ENCODE measurements at regions not wholly inside any gene's neighbourhood (a gene's known extent, or its start where the extent isn't known, plus 50 kb on each side); places are given as distances from the start of the nearest gene placed in this dataset.

- H3K36me3 ChIP-seq (ENCODE audit: control insufficient read depth in 2 of 4, insufficient read depth in 4 of 4, low read length in 3 of 4), result no peaks in the 10 kb centered on the region
- CTCF ChIA-PET (ENCODE audit: partially characterized antibody), result interaction anchor here (1.0 to 3.1 kb wide), 3 partner anchors 9 to 34 kb away, joined by 4 to 9 read pairs (median 9); no protein-coding TSS in a partner anchor
- DNase-seq (ENCODE audit: low read depth in 1 of 2, low spot score in 2 of 2) (no peak), FAIRE-seq (no peak)
- H2BK12ac ChIP-seq (ENCODE audit: low read depth, low read length), result no peak overlapping the region
- no peak overlapping the region for H2BK15ac ChIP-seq (ENCODE audit: low read length)
- H3K23me2 ChIP-seq (ENCODE audit: low read depth, low read length), result no peaks in the 10 kb centered on the region
- H3K9me3 ChIP-seq (ENCODE audit: insufficient read depth in 2 of 2, low read depth in 1 of 2, low read length in 1 of 2), result no peaks in the 10 kb centered on the region
- H3K4me3 ChIP-seq (ENCODE audit: extremely low read depth in 1 of 4, insufficient read depth in 2 of 4, low read depth in 3 of 4, low read length in 4 of 4), result no peak overlapping the region
- H3K79me2 ChIP-seq (ENCODE audit: control insufficient read depth in 1 of 2, insufficient read depth in 2 of 2, low read length in 2 of 2), result no peaks in the 10 kb centered on the region
- H3K56ac ChIP-seq (replicated peaks; ENCODE audit: insufficient read length, low read depth, low read length), result no peak overlapping the region
- H3K27me3 ChIP-seq (replicated peaks in 1 of 4; ENCODE audit: control insufficient read depth in 3 of 4, extremely low read depth in 1 of 4, insufficient read depth in 3 of 4, low read length in 3 of 4), result peaks cover 25 to 60% (median 40%) of the 10 kb centered on the region in 4 experiments
- no peak overlapping the region for H4K5ac ChIP-seq (ENCODE audit: insufficient read length, low read depth, low read length)
- no peaks in the 10 kb centered on the region for H3K4me1 ChIP-seq (replicated peaks in 1 of 4; ENCODE audit: control insufficient read depth in 3 of 4, insufficient read depth in 4 of 4, low read length in 3 of 4)
- H4K91ac ChIP-seq (replicated peaks; ENCODE audit: insufficient read length, low read length), result no peak overlapping the region
- no peak overlapping the region for H3K9ac ChIP-seq (replicated peaks in 1 of 4; ENCODE audit: extremely low read depth in 1 of 4, low read depth in 3 of 4, low read length in 3 of 4)
- no peak overlapping the region for H4K8ac ChIP-seq (ENCODE audit: extremely low read depth, insufficient read depth, low read length)
- no peak overlapping the region for H3K4ac ChIP-seq (replicated peaks; ENCODE audit: insufficient read length, low read depth, low read length)
- H3K23ac ChIP-seq (ENCODE audit: insufficient read length), result no peak overlapping the region
- H3K4me2 ChIP-seq (ENCODE audit: insufficient read depth in 1 of 2, low read depth in 2 of 2, low read length in 2 of 2), result no peak overlapping the region
- no peak overlapping the region for H3K14ac ChIP-seq (ENCODE audit: insufficient read length)
- POLR2A ChIA-PET (ENCODE audit: partially characterized antibody), result no interaction called here
- no peak overlapping the region for H2AFZ ChIP-seq (ENCODE audit: low read length)
- no peak overlapping the region for H3K18ac ChIP-seq (ENCODE audit: extremely low read depth, low read length)
- no peak overlapping the region for H2BK5ac ChIP-seq (ENCODE audit: low read depth, low read length)
- 84% methylated on average over 9 of the region's 9 CpGs; no CpG with 5 or more reads in 1 of the 2 experiments for WGBS, 2 experiments (ENCODE audit: extremely low coverage in 1 of 2, insufficient coverage in 1 of 2, insufficient read length in 1 of 2, insufficient replicate concordance in 2 of 2, low coverage in 1 of 2, low lambda C conversion rate in 2 of 2, missing lambda C conversion rate in 1 of 2)
- no peak overlapping the region for H2BK20ac ChIP-seq (ENCODE audit: low read length)
- H4K20me1 ChIP-seq (replicated peaks in 1 of 2; ENCODE audit: control insufficient read depth in 1 of 2, insufficient read depth in 2 of 2, low read length in 2 of 2), result peaks cover 0 to 5% of the 10 kb centered on the region in 2 experiments
- no peak overlapping the region for H2BK120ac ChIP-seq (replicated peaks; ENCODE audit: low read depth, low read length)
- no peak overlapping the region for H2AK5ac ChIP-seq (ENCODE audit: low read depth, low read length)
- H3K79me1 ChIP-seq (ENCODE audit: low read depth, low read length), result no peaks in the 10 kb centered on the region
- H3K27ac ChIP-seq (ENCODE audit: low read depth, low read length), result no peak overlapping the region
- TF ChIP-seq, protein P1, sequence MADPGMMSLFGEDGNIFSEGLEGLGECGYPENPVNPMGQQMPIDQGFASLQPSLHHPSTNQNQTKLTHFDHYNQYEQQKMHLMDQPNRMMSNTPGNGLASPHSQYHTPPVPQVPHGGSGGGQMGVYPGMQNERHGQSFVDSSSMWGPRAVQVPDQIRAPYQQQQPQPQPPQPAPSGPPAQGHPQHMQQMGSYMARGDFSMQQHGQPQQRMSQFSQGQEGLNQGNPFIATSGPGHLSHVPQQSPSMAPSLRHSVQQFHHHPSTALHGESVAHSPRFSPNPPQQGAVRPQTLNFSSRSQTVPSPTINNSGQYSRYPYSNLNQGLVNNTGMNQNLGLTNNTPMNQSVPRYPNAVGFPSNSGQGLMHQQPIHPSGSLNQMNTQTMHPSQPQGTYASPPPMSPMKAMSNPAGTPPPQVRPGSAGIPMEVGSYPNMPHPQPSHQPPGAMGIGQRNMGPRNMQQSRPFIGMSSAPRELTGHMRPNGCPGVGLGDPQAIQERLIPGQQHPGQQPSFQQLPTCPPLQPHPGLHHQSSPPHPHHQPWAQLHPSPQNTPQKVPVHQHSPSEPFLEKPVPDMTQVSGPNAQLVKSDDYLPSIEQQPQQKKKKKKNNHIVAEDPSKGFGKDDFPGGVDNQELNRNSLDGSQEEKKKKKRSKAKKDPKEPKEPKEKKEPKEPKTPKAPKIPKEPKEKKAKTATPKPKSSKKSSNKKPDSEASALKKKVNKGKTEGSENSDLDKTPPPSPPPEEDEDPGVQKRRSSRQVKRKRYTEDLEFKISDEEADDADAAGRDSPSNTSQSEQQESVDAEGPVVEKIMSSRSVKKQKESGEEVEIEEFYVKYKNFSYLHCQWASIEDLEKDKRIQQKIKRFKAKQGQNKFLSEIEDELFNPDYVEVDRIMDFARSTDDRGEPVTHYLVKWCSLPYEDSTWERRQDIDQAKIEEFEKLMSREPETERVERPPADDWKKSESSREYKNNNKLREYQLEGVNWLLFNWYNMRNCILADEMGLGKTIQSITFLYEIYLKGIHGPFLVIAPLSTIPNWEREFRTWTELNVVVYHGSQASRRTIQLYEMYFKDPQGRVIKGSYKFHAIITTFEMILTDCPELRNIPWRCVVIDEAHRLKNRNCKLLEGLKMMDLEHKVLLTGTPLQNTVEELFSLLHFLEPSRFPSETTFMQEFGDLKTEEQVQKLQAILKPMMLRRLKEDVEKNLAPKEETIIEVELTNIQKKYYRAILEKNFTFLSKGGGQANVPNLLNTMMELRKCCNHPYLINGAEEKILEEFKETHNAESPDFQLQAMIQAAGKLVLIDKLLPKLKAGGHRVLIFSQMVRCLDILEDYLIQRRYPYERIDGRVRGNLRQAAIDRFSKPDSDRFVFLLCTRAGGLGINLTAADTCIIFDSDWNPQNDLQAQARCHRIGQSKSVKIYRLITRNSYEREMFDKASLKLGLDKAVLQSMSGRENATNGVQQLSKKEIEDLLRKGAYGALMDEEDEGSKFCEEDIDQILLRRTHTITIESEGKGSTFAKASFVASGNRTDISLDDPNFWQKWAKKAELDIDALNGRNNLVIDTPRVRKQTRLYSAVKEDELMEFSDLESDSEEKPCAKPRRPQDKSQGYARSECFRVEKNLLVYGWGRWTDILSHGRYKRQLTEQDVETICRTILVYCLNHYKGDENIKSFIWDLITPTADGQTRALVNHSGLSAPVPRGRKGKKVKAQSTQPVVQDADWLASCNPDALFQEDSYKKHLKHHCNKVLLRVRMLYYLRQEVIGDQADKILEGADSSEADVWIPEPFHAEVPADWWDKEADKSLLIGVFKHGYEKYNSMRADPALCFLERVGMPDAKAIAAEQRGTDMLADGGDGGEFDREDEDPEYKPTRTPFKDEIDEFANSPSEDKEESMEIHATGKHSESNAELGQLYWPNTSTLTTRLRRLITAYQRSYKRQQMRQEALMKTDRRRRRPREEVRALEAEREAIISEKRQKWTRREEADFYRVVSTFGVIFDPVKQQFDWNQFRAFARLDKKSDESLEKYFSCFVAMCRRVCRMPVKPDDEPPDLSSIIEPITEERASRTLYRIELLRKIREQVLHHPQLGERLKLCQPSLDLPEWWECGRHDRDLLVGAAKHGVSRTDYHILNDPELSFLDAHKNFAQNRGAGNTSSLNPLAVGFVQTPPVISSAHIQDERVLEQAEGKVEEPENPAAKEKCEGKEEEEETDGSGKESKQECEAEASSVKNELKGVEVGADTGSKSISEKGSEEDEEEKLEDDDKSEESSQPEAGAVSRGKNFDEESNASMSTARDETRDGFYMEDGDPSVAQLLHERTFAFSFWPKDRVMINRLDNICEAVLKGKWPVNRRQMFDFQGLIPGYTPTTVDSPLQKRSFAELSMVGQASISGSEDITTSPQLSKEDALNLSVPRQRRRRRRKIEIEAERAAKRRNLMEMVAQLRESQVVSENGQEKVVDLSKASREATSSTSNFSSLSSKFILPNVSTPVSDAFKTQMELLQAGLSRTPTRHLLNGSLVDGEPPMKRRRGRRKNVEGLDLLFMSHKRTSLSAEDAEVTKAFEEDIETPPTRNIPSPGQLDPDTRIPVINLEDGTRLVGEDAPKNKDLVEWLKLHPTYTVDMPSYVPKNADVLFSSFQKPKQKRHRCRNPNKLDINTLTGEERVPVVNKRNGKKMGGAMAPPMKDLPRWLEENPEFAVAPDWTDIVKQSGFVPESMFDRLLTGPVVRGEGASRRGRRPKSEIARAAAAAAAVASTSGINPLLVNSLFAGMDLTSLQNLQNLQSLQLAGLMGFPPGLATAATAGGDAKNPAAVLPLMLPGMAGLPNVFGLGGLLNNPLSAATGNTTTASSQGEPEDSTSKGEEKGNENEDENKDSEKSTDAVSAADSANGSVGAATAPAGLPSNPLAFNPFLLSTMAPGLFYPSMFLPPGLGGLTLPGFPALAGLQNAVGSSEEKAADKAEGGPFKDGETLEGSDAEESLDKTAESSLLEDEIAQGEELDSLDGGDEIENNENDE (IDR thresholded peaks at IDR 0.05; ENCODE audit: insufficient replicate concordance, low read length), result no peak
Observed at GRCh38 chr22:23373601-23374000, 193.3 kb downstream of the BCR start.

Data from H1 (cell line).